Choroid plexus epithelial cell (primary cell): ENCODE measurements at regions not wholly inside any gene's neighbourhood (a gene's known extent, or its start where the extent isn't known, plus 50 kb on each side); places are given as distances from the start of the nearest gene placed in this dataset.

Experiments used
- DNase-seq: peaks from one replicate; pipeline ENCODE4 v3.0.0-alpha.2; 2010; ENCODE audit warnings: low read depth
- H3K4me3 ChIP-seq: 2 replicates; pipeline ENCODE4 v1.5.1; 2011; ENCODE audit warnings: low read depth, mild to moderate bottlenecking, control low read depth, low read length, moderate library complexity
- TF ChIP-seq, protein P1 (sequence below): conservative IDR thresholded peaks from 2 replicates; pipeline ENCODE4 v1.5.1; 2011; ENCODE audit warnings: low read depth, mild to moderate bottlenecking, control low read depth, inconsistent platforms, low read length, moderate library complexity

DNA sequence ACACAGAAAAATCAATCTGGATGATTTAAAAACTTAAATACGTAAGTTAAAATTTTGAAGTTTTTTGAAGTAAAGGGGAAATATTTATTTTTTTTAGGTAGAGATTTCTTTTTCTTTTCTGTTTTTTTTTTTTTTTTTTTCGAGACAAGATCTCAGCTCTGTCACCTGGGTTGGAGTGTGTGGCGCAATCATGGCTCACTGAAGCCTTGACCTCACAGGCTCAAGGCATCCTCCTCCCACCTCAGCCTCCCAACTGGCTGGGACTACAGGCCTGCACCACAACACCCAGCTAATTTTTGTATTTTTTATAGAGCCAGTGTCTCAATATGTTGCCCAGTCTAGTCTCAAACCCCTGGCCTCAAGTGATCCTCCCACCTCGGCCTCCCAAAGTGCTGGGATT lies 120.4 kb upstream of the CLDN10 start:
- no peak for DNase-seq
- H3K4me3 ChIP-seq: no peak overlapping the region
- TF ChIP-seq, protein P1, sequence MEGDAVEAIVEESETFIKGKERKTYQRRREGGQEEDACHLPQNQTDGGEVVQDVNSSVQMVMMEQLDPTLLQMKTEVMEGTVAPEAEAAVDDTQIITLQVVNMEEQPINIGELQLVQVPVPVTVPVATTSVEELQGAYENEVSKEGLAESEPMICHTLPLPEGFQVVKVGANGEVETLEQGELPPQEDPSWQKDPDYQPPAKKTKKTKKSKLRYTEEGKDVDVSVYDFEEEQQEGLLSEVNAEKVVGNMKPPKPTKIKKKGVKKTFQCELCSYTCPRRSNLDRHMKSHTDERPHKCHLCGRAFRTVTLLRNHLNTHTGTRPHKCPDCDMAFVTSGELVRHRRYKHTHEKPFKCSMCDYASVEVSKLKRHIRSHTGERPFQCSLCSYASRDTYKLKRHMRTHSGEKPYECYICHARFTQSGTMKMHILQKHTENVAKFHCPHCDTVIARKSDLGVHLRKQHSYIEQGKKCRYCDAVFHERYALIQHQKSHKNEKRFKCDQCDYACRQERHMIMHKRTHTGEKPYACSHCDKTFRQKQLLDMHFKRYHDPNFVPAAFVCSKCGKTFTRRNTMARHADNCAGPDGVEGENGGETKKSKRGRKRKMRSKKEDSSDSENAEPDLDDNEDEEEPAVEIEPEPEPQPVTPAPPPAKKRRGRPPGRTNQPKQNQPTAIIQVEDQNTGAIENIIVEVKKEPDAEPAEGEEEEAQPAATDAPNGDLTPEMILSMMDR: no peak

DNA sequence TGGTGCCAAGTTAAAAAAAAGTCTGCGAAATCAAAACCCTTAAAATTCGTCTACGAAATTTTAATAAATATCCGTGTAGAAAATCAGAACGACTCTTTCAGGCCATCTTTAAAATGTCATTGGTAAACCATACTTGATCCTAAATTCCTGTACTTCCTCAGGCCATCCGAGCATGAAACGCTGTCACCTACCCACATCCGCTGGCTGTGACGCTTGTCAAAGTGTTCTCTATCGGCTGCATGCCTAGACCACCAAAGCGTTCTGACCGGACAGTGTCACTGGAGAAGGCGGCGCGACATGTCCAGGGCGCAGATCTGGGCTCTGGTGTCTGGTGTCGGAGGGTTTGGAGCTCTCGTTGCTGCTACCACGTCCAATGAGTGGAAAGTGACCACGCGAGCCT lies 119.0 kb upstream of the CLDN10 start:
- no peak overlapping the region for H3K4me3 ChIP-seq
- TF ChIP-seq, protein P1: no peak
- no peak for DNase-seq

- TF ChIP-seq, protein P1: no peak
Observed at GRCh38 chr13:95434111-95434510, 118.4 kb upstream of the CLDN10 start.

GRCh38 chr13:95437561-95437960 lies 115.0 kb upstream of the CLDN10 start:
- no peak overlapping the region for H3K4me3 ChIP-seq
- no peak for DNase-seq
- TF ChIP-seq, protein P1: no peak

More at GRCh38 chr13:95434111-95434510, 118.4 kb upstream of the CLDN10 start:
- H3K4me3 ChIP-seq: no peak overlapping the region
- no peak for DNase-seq

GRCh38 chr13:95438297-95438696 lies 114.2 kb upstream of the CLDN10 start:
- TF ChIP-seq, protein P1: no peak
- DNase-seq: no peak
- no peak overlapping the region for H3K4me3 ChIP-seq

- no peak overlapping the region for H3K4me3 ChIP-seq
- DNase-seq: no peak
- TF ChIP-seq, protein P1: no peak
Observed at GRCh38 chr13:95440441-95441088, 112.0 kb upstream of the CLDN10 start.

DNA sequence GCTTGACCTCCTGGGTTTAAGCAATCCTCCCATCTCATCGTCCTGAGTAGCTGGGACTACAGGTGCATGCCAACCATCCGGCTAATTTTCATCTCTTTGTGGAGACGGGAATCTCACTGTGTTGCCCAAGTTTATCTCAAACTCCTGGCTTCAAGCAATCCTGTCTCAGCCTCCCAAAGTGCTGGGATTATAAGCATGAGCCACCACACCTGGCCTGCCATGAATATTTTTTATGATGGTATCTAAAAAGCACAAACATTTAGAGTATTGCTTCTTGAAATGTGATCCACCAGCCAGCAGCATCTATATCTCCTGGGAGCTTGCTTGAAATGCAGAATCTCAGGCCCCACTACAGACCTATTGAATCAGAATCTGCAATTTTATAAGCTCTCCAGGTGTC lies 111.2 kb upstream of the CLDN10 start:
- TF ChIP-seq, protein P1: no peak
- no peak for DNase-seq
- H3K4me3 ChIP-seq: no peak overlapping the region
